Neural cell (in vitro differentiated cells): ENCODE measurements at regions not wholly inside any gene's neighbourhood (a gene's known extent, or its start where the extent isn't known, plus 50 kb on each side); places are given as distances from the start of the nearest gene placed in this dataset.

Experiments used
- H2AFZ ChIP-seq: fragments of 200-600, 300-800 bp; sonication (generic), shearing (Covaris generic); 2 replicates; pipeline ENCODE4 v1.6.0; 2014; ENCODE audit warnings: low read depth, mild to moderate bottlenecking, antibody characterized with exemption, low read length, moderate library complexity
- H3F3A ChIP-seq: fragments of 200-600 bp; shearing (Covaris generic); 2 replicates; pipeline ENCODE4 v1.6.1; 2016; ENCODE audit warnings: mild to moderate bottlenecking, moderate library complexity, mixed read lengths, antibody characterized with exemption, low read length; ENCODE audit not compliant: insufficient read depth, poor library complexity, severe bottlenecking
- H3K27ac ChIP-seq: fragments of 200-600, 300-800 bp; sonication (generic), shearing (Covaris generic); 2 replicates; pipeline ENCODE4 v1.5.1; 2014; ENCODE audit warnings: mild to moderate bottlenecking, low read length, moderate library complexity
- H3K27me3 ChIP-seq: fragments of 300-800, 200-600 bp; sonication (generic), shearing (Covaris generic); 2 replicates; pipeline ENCODE4 v1.6.0; 2014; ENCODE audit warnings: mild to moderate bottlenecking, low read depth, low read length, moderate library complexity; ENCODE audit not compliant: insufficient read depth
- H3K36me3 ChIP-seq: fragments of 300-800, 200-600 bp; sonication (generic), shearing (Covaris generic); 2 replicates; pipeline ENCODE4 v1.5.1; 2014; ENCODE audit warnings: mild to moderate bottlenecking, antibody characterized with exemption, low read length, moderate library complexity; ENCODE audit not compliant: insufficient read depth
- H3K4me2 ChIP-seq: fragments of 300-800, 200-600 bp; sonication (generic), shearing (Covaris generic); 2 replicates; pipeline ENCODE4 v1.6.0; 2014; ENCODE audit warnings: mild to moderate bottlenecking, low read length
- H3K4me3 ChIP-seq: fragments of 300-800, 200-600 bp; sonication (generic), shearing (Covaris generic); 2 replicates; pipeline ENCODE4 v1.5.1; 2014; ENCODE audit warnings: mild to moderate bottlenecking, low read length, moderate library complexity
- H3K79me2 ChIP-seq: fragments of 200-600 bp; shearing (Covaris generic); replicated peaks from 2 replicates; pipeline ENCODE4 v1.6.0; 2014; ENCODE audit warnings: mild to moderate bottlenecking, low read length, moderate library complexity; ENCODE audit not compliant: insufficient read depth
- H3K9ac ChIP-seq: fragments of 300-800, 200-600 bp; sonication (generic), shearing (Covaris generic); 2 replicates; pipeline ENCODE4 v1.6.1; 2016; ENCODE audit warnings: mild to moderate bottlenecking, low read length, mixed read lengths
- H3K9me2 ChIP-seq: fragments of 200-600 bp; shearing (Covaris generic); 2 replicates; pipeline ENCODE4 v1.6.1; 2016; ENCODE audit warnings: mild to moderate bottlenecking, low read length, mixed read lengths; ENCODE audit not compliant: insufficient read depth
- H3K9me3 ChIP-seq: fragments of 200-600, 300-800 bp; sonication (generic), shearing (Covaris generic); 2 replicates; pipeline ENCODE4 v1.6.1; 2016; ENCODE audit warnings: mild to moderate bottlenecking, mixed run types, low read length, moderate library complexity, mixed read lengths
- H4K20me1 ChIP-seq: fragments of 200-600 bp; shearing (Covaris generic); 2 replicates; pipeline ENCODE4 v1.6.1; 2016; ENCODE audit warnings: mild to moderate bottlenecking, mixed run types; ENCODE audit not compliant: insufficient read depth
- EP300 ChIP-seq: fragments of 450-650 bp; conservative IDR thresholded peaks from 2 replicates; pipeline ENCODE4 v1.6.1; 2014; ENCODE audit warnings: antibody characterized with exemption, mild to moderate bottlenecking, moderate library complexity; ENCODE audit not compliant: poor library complexity, severe bottlenecking
- EZH2 ChIP-seq: fragments of 200-600, 300-800 bp; shearing (Covaris generic), sonication (generic); IDR thresholded peaks from 2 replicates; pipeline ENCODE4 v1.6.1; 2014; ENCODE audit warnings: antibody characterized with exemption, low read length, borderline replicate concordance, mild to moderate bottlenecking; ENCODE audit not compliant: insufficient read depth, poor library complexity, severe bottlenecking
- MXI1 ChIP-seq: fragments of 450-650 bp; conservative IDR thresholded peaks from 2 replicates; pipeline ENCODE4 v1.6.1; 2014; ENCODE audit warnings: antibody characterized with exemption, mild to moderate bottlenecking; ENCODE audit not compliant: poor library complexity, severe bottlenecking
- POLR2AphosphoS5 ChIP-seq: IDR thresholded peaks from 2 replicates; pipeline ENCODE4 v1.6.1; 2012
- RAD21 ChIP-seq: fragments of 450-650 bp; conservative IDR thresholded peaks from 2 replicates; pipeline ENCODE4 v1.6.1; 2014; ENCODE audit warnings: antibody characterized with exemption, mild to moderate bottlenecking, moderate library complexity
- SMC3 ChIP-seq: fragments of 450-650 bp; conservative IDR thresholded peaks from 2 replicates; pipeline ENCODE4 v1.6.1; 2014; ENCODE audit warnings: antibody characterized with exemption, mild to moderate bottlenecking, moderate library complexity; ENCODE audit not compliant: poor library complexity
- TAF1 ChIP-seq: IDR thresholded peaks from 2 replicates; pipeline ENCODE4 v1.6.1; 2012; ENCODE audit warnings: low read depth
- TF ChIP-seq, protein P1 (sequence below): fragments of 450-650 bp; IDR thresholded peaks from 2 replicates; pipeline ENCODE4 v1.5.1; 2014; ENCODE audit warnings: antibody characterized with exemption, mild to moderate bottlenecking, moderate library complexity; ENCODE audit not compliant: poor library complexity, severe bottlenecking
- TF ChIP-seq, protein P2 (sequence below): IDR thresholded peaks from 2 replicates; pipeline ENCODE4 v1.6.1; 2012; ENCODE audit warnings: borderline replicate concordance

- H3K4me2 ChIP-seq, result no peak overlapping the region
- no peak overlapping the region for H3K4me3 ChIP-seq
- no peaks in the 10 kb centered on the region for H4K20me1 ChIP-seq
- H3K27ac ChIP-seq, result no peak overlapping the region
- no peaks in the 10 kb centered on the region for H3K79me2 ChIP-seq
- no peak overlapping the region for H3K9ac ChIP-seq
- TF ChIP-seq MXI1, result no peak
- TF ChIP-seq TAF1, result no peak
- no peak for TF ChIP-seq EP300
- TF ChIP-seq, protein P1, sequence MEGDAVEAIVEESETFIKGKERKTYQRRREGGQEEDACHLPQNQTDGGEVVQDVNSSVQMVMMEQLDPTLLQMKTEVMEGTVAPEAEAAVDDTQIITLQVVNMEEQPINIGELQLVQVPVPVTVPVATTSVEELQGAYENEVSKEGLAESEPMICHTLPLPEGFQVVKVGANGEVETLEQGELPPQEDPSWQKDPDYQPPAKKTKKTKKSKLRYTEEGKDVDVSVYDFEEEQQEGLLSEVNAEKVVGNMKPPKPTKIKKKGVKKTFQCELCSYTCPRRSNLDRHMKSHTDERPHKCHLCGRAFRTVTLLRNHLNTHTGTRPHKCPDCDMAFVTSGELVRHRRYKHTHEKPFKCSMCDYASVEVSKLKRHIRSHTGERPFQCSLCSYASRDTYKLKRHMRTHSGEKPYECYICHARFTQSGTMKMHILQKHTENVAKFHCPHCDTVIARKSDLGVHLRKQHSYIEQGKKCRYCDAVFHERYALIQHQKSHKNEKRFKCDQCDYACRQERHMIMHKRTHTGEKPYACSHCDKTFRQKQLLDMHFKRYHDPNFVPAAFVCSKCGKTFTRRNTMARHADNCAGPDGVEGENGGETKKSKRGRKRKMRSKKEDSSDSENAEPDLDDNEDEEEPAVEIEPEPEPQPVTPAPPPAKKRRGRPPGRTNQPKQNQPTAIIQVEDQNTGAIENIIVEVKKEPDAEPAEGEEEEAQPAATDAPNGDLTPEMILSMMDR, result no peak
- no peak for TF ChIP-seq POLR2AphosphoS5
- no peak for TF ChIP-seq EZH2
- TF ChIP-seq, protein P2, sequence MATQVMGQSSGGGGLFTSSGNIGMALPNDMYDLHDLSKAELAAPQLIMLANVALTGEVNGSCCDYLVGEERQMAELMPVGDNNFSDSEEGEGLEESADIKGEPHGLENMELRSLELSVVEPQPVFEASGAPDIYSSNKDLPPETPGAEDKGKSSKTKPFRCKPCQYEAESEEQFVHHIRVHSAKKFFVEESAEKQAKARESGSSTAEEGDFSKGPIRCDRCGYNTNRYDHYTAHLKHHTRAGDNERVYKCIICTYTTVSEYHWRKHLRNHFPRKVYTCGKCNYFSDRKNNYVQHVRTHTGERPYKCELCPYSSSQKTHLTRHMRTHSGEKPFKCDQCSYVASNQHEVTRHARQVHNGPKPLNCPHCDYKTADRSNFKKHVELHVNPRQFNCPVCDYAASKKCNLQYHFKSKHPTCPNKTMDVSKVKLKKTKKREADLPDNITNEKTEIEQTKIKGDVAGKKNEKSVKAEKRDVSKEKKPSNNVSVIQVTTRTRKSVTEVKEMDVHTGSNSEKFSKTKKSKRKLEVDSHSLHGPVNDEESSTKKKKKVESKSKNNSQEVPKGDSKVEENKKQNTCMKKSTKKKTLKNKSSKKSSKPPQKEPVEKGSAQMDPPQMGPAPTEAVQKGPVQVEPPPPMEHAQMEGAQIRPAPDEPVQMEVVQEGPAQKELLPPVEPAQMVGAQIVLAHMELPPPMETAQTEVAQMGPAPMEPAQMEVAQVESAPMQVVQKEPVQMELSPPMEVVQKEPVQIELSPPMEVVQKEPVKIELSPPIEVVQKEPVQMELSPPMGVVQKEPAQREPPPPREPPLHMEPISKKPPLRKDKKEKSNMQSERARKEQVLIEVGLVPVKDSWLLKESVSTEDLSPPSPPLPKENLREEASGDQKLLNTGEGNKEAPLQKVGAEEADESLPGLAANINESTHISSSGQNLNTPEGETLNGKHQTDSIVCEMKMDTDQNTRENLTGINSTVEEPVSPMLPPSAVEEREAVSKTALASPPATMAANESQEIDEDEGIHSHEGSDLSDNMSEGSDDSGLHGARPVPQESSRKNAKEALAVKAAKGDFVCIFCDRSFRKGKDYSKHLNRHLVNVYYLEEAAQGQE, result no peak
- no peak for TF ChIP-seq RAD21
- TF ChIP-seq SMC3, result no peak
- H3K9me2 ChIP-seq, result no peaks in the 10 kb centered on the region
- no peak overlapping the region for H2AFZ ChIP-seq
- no peaks in the 10 kb centered on the region for H3K36me3 ChIP-seq
- H3F3A ChIP-seq, result no peaks in the 10 kb centered on the region
- no peaks in the 10 kb centered on the region for H3K9me3 ChIP-seq
- no peaks in the 10 kb centered on the region for H3K27me3 ChIP-seq
Observed at GRCh38 chr3:65118912-65119499, 431.2 kb upstream of the ADAMTS9 start.

- Histone ChIP-seq H3K27ac (no peak overlapping the region), H4K20me1 (no peaks in the 10 kb centered on the region), H3K27me3 (no peaks in the 10 kb centered on the region), H3K79me2 (no peaks in the 10 kb centered on the region), H3K36me3 (no peaks in the 10 kb centered on the region), H2AFZ (no peak overlapping the region), H3K9me3 (no peaks in the 10 kb centered on the region), H3K9ac (no peak overlapping the region), H3K4me2 (no peak overlapping the region), H3F3A (no peaks in the 10 kb centered on the region), H3K9me2 (no peaks in the 10 kb centered on the region), H3K4me3 (no peak overlapping the region)
- TF ChIP-seq EZH2 (no peak), TAF1 (no peak), SMC3 (no peak), POLR2AphosphoS5 (no peak), EP300 (no peak), MXI1 (no peak), RAD21 (no peak)
- TF ChIP-seq, protein P1, result no peak
- TF ChIP-seq, protein P2, result no peak
Observed at GRCh38 chr3:65114041-65114440, 426.2 kb upstream of the ADAMTS9 start.
